ENCODE measurements at regions not wholly inside any gene's neighbourhood (a gene's known extent, or its start where the extent isn't known, plus 50 kb on each side); places are given as distances from the start of the nearest gene placed in this dataset.

DNA sequence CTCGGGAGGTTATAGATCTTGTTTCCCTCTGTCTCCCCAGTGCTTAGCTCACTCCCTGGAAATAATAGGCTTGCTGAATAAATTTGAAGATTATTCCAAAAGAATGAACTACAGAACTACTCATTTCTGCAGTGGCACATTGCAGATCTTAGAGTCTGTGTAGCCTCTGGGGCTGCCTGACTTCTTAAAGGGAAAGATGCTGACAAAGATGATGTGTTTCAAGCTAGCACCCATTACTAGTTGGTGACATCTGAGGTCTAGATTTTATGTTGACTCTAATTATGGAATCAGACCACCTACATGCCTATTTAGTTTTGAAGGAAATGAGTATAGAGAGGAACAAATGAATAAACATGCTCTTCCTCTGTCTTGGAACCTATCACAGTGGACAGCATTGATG, 123.7 kb upstream of the KCNIP4 start:
- DNase-seq (ENCODE audit: low spot score) (no peak), ATAC-seq (ENCODE audit: low FRiP score) (no peak)
- TF ChIP-seq, protein P1, sequence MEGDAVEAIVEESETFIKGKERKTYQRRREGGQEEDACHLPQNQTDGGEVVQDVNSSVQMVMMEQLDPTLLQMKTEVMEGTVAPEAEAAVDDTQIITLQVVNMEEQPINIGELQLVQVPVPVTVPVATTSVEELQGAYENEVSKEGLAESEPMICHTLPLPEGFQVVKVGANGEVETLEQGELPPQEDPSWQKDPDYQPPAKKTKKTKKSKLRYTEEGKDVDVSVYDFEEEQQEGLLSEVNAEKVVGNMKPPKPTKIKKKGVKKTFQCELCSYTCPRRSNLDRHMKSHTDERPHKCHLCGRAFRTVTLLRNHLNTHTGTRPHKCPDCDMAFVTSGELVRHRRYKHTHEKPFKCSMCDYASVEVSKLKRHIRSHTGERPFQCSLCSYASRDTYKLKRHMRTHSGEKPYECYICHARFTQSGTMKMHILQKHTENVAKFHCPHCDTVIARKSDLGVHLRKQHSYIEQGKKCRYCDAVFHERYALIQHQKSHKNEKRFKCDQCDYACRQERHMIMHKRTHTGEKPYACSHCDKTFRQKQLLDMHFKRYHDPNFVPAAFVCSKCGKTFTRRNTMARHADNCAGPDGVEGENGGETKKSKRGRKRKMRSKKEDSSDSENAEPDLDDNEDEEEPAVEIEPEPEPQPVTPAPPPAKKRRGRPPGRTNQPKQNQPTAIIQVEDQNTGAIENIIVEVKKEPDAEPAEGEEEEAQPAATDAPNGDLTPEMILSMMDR (IDR thresholded peaks at IDR 0.05) = no peak

DNA sequence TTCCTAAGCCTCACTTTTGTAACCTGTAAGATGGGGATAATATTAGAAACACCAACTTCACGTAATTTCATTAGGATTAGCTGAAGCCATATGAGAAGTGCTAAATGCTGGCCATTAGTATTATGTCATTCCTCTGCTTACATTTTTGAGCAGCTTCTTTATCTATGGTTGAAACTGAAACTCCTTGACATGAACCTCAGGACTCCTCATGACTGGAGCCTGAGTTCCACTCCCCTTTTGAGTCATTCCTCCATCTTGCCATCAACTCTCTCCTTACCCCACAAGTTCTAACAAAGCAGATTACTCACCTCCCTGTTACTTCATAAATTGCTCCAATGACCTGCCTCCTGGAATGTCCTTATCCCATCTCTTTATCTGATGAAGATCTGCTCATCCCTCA, 123.2 kb upstream of the KCNIP4 start:
- TF ChIP-seq, protein P1 (IDR thresholded peaks at IDR 0.05) = no peak
- no peak for ATAC-seq (ENCODE audit: low FRiP score)
- no peak for DNase-seq (ENCODE audit: low spot score)

DNA sequence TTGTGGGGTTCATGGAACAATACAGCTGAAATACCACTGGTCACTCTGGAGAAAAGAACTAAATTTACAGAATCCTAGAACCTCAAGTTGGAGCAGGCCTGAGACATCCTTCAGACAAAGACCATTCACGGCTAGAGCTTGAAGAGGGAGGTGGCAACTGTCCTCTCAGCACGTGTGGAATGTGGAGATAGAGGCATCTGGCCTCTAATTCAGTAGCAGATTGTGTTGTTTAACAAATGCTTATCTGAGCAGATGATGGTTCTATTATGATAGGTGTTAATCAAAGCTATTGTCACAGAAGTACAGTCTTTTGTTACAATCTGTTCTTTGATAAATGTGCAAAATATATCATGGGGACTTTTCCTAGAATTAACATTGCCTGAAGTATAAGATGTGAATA, 121.7 kb upstream of the KCNIP4 start:
- DNase-seq (ENCODE audit: low spot score) = no peak
- ATAC-seq (ENCODE audit: low FRiP score) = no peak
- TF ChIP-seq, protein P1 (IDR thresholded peaks at IDR 0.05) = no peak

DNA sequence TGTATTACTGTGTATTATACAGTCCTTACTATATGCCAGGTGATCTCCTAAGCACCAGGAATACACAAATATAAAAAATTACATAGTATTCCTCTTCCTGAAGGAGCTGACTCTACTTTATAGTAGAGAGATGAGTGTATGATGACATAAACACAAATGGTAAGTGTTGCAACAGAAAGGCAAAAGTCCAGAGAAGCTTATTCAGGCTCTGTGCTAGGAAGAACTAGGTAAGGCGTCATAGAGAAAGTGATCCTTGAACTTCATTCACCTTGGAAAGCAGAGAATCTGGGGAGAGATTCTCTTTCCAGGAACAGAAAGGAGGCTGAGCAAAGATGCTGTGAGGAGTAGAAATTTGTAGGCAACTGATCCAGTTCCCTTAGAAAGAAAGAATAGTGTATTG, 115.0 kb upstream of the KCNIP4 start:
- DNase-seq (ENCODE audit: low spot score) = no peak
- TF ChIP-seq, protein P1 (IDR thresholded peaks at IDR 0.05) = no peak

DNA sequence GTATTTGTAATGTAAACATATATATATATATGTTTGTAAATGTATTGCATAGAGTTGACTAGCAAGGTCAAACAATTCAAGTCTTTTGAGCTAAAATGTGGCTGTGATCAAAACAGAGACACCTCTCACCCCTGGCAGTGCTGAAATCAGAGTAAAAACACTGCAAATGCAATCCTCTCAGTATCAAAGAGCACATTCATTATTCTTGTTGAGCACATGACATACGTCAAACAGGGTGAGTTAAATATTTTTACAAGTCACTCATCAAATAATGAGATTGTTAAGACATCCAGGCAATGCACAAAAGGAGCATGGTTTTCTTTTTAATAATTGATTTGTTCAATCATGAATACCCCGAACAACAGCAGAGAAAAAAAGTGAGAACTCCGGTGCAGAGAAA, 114.1 kb upstream of the KCNIP4 start:
- TF ChIP-seq, protein P1 (IDR thresholded peaks at IDR 0.05) = no peak
- no peak for DNase-seq (ENCODE audit: low spot score)

More for the DNA sequence above, 115.0 kb upstream of the KCNIP4 start:
- ATAC-seq (ENCODE audit: low FRiP score) = no peak

GRCh38 chr4:22055954-22056353, 107.4 kb upstream of the KCNIP4 start:
- ATAC-seq (ENCODE audit: low FRiP score) (no peak), DNase-seq (ENCODE audit: low spot score) (no peak)
- TF ChIP-seq, protein P1 (IDR thresholded peaks at IDR 0.05) = no peak

More for the DNA sequence above, 114.1 kb upstream of the KCNIP4 start:
- no peak for ATAC-seq (ENCODE audit: low FRiP score)

DNA sequence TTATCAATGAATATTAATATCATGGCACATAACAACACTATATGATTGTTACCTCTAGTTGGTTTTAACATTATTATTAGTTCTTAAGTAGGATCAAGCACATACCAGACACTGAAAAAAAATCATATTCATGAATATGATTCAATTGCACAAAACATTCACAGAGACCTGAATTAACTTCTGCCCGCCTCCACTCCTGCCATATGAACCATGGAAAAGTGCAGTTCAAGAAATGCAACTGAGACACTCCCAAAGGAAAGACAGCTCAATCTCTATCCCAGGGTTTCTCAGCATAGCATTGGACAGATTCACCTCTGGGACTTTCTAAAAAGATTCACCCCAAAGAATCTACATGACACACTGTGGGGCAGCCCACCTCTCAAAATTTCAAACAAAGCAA, 103.5 kb upstream of the KCNIP4 start:
- TF ChIP-seq, protein P1 (IDR thresholded peaks at IDR 0.05) = no peak
- DNase-seq (ENCODE audit: low spot score) (no peak), ATAC-seq (ENCODE audit: low FRiP score) (no peak)

All from omental fat pad (tissue), 3 donors.